ENCODE measurements at regions not wholly inside any gene's neighbourhood (a gene's known extent, or its start where the extent isn't known, plus 50 kb on each side); places are given as distances from the start of the nearest gene placed in this dataset.
A peak's percentile ranks its signal among the peaks of the same experiment; 100 is the strongest.

DNA sequence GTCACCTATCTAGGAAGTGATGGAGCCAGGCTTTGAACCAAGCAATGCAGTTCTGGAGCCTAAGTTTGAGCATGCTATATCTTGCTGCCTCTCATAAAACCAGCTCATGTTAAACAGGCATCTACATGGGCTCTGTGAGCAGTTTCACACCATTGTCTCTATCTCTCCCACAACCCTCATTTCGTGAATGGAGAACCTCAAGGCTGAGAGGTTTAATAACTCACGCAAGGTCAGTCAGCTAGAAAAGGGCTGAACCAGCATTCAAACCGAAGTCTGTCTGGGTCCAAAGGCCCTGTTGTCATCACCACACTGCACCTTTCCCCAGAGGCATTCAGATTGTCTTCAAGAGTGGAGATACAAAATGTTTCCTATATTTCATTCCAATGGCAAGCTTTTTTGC is 369.2 kb downstream of the MID1IP1 start:
- DNase-seq (ENCODE audit: low spot score): no peak

DNA sequence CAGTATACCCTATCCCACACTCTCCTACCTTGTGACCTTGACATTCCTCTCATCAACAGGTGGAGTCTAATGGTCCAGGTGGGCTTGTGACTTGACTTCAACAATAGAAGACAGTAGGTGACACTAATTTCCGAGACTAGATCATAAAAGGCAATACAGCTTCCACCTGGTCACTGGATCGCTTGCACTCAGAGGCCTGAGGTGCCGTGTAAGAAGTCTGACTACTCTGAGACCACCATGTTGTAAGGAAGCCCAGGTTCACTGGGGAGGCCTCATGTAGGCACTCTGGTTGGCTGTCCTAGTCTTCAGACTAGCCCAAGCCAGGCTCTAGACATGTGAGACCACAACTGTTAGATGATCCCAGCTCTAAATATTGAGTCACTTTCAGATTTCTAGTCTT is 370.4 kb downstream of the MID1IP1 start:
- no peak for DNase-seq (ENCODE audit: low spot score)

DNA sequence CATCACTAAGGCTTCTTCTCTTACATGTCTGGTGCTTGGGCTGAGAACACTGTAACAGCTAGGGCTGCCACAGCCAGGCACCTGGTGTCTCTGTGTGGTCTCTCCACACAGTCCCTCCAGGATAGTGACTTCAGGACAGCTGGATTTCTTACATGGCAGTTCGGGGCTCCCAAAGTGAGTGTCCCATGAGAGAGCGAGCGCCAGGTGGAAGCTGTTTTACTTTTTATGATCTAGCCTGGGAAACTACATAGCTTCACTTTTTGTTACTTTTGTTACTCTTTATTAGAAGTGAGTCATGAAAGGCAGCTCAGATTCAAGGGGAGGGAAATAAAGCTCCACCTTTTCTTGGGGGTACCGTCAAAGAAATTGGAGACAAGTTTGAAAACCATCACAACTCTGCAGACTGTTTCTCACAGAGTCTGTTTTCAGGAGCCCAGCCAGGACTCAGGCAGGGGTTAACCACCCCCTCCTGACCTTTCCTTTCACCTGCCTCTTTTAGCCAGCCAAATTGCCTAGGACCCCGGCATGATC is 373.0 kb downstream of the MID1IP1 start:
- DNase-seq (ENCODE audit: low spot score): no peak

DNA sequence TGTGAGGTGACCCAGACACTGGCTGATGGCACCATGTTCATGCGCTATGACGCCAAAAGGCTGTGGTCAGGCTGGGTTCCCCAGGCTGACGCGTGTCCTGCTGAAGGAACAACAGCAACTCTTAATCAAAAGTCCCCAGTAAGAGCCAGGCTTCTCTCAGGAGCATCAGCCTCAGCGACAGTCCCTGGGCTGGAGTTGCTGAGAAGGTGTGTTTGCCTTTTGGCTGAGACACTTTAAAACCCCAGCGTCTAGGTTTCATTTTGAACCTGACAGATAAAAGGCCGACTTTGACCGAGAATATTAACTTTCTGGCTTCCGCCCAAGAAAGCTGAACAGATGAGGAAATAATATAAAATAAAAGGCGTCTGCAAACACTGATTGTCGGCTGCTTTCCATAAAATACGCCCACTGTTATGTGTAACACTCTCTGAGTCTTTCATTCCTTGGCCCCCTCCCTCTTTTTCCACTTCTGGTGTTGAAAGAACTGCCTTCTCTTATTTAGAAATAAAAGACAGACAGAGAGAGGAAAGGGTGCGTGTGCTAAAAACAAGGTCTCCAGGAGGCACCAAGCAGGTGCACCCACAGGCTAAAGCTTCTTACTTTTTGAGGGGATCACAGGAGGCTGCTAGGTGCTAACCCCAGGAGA is 373.6 kb downstream of the MID1IP1 start:
- DNase-seq (ENCODE audit: low spot score): no peak

DNA sequence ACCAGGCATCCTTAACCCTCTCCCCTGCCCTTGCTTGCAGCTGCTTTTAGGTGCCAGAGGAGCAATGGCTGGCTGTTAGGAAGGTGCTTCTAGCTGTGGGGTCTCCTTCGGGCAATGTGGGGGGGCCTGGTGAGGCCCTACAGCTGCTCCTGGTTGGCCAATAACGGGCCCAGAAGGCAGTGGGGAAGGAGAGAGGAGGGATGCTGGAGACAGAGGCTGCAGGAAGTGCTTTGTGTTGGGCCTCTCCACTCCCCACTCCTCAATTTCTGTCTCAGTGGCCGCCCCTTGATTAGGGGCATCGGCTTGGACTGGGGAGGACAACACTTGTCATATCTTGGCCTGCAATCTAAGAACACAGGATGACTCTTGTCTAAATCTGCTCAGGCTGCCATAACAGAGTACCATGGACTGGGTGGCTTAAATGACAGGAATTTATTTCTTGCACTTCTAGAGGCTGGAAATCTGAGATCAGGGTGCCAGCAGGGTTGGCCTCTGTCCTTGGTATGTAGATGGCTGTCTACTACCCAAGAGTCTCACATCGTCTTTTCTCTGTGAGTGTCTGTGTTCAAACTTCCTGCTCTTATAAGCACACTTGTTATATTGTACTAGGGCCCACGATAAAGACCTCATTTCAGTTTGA is 374.3 kb downstream of the MID1IP1 start:
- no peak for DNase-seq (ENCODE audit: low spot score)

DNA sequence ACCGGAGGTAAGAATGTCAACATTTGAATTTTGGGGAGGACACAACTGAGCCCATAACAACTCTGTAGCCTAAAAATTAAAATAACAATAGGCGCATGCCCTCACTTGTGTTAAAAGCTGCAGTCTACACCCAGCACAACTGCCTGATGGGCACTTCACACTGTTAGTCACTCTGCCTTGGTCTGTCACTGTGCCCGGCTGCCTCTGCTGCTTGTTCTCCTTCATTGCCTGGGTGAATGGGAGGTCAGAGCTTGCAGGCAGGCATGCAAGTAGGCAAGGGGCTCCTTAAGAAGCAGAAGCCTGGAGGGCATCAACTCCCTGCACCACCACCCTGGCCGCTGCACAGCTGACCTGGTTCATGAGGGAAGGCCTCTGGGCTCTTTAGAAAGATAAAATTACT is 374.8 kb downstream of the MID1IP1 start:
- no peak for DNase-seq (ENCODE audit: low spot score)

DNA sequence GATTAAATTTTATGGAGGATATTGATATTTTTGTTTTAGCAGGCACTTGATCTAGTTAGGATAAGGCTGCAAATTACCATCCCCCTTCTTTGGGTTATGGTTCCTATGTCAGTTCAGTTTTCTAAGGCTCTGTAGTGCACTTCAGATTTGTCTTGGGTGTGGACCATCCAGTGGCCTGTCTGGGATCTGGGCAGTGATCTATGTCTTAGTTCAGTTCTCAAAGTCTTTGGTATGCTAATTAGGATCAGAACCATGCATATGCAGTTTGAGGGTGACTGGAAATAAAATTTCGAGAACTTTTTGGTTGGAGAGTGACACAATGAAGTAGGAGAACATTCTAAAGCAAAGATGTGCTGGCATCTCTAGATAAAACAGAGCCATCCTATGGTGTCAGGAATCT is 388.2 kb downstream of the MID1IP1 start:
- no peak for DNase-seq (ENCODE audit: low spot score)

DNA sequence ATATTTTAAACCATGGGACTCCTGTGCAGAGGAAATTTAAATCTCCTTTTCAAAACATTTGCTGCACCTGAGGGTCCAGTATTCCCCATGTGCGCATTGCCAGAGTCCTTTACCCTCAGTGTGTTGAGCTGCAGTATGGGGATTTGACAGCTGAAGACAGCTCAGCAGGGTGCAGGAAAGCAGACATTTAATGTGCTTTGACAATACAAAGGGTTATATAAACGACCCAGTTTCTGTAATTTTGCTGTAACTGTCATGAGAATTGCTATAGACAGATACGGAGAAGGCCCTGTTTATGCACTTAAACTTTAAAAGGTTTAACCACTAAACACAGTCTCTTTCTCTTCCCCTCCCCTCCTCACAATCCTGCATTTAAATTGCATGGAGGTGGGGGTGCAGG is 393.4 kb downstream of the MID1IP1 start:
- no peak for DNase-seq (ENCODE audit: low spot score)

DNA sequence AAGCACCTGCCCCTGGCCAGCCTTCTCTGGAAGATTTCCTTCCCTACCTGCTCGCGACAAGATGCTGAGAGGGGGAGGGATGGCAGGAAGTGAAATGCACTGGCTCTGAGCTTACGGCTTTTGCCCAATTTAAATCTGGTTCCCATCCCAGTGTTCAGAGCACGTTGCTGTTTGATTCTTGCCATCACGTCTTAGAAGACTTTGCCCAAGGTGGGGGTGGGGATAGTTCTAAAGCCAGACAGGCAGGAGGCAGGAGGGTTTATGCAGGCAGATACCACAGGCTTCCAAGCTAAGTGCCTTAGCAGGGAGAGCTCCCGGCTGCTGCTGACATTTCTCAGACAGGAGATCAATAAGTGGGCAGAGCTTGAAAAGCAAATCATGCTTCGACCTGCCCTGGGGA is 393.9 kb downstream of the MID1IP1 start:
- DNase-seq (ENCODE audit: low spot score): no peak

DNA sequence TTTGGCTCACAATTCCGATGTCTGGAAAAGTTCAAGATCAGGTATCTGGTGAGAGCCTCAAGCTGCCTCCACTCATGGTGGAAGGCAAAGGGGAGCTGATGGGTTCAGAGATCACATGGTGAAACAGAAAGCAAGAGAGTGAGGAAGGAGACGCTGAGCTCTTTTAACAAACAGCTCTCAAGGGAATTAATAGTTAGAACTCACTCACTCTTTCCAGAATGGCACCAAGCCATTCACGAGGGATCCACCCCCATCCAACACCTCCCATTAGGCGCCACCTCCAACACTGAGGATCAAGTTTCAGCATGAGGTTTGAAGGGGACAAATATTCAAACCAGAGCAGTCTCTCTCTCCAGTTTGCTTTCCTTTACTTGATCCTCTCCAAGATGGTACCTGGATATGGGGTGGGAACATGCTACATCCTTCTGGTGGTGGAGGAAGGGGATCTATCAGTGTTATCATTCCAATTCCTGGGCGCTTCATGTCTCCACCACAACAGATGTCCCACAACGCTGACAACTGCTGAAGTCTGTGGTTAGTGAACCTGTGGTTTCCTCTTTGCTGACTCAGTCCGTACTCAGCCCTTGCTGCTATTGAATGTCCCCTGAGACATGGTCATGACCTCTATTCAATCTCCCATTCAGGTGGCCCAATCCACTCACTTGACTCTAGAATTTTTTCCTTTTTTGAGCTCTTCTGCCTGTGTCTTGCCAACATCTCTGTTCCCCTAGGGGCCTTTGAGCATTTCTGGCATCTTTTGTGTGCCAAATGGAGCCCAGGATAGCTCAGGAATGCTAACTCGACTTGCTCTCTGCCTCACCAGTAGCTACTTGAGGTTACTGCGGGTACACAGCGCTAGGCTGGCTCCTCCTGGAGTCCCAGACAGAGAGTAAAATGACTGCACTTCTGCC is 395.2 kb downstream of the MID1IP1 start:
- DNase-seq (ENCODE audit: low spot score): peak; percentile 63

DNA sequence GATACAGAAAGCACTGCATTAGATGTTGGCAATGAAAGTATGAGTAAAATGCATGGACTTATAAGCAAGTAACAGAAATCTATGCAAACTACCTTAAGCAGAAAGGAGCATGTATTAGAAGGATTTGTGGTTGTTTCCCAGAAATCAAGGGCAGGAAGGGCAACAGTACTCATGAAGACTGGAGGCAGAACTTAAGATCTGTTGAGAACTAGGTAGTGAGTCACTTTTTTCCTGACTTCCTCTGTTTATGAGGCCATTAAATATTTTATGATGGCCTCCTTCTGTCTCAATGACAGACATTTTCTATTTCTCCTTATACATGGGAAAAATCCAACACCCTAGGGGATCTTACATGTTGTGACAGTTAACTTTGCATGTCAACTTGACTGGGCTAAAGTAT is 398.2 kb downstream of the MID1IP1 start:
- DNase-seq (ENCODE audit: low spot score): no peak

DNA sequence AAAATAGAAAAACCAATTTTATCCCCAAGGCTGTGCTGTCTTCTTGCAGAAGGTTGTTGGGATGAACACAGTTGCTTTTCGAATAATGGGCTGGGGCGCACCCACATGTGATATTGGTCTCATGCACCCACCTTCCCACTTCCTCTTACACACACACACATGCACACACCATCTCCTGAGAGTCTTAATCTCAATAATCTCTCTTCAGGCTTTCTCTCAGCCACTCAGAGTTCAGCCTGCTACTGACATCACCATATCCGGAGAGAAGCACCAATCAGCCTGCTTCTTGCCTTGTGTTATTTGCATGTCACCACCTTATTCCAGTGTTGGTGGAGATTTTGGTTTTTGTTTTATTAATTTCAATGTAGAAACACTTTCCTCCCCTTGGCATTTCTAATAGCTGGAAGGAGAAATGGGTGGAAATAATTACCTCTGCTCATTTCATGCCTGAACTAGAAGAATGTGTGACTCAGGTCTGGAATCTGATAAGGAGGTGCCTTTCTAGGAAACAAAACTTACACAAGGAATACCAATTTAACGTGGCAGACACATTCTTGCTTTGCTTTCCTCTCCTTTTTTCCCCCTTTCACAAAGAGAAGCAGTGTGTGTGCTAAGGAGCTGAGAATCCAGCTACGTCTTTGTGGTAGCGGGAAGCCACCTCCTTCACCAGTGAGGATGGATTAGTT is 400.2 kb downstream of the MID1IP1 start:
- no peak for DNase-seq (ENCODE audit: low spot score)

DNA sequence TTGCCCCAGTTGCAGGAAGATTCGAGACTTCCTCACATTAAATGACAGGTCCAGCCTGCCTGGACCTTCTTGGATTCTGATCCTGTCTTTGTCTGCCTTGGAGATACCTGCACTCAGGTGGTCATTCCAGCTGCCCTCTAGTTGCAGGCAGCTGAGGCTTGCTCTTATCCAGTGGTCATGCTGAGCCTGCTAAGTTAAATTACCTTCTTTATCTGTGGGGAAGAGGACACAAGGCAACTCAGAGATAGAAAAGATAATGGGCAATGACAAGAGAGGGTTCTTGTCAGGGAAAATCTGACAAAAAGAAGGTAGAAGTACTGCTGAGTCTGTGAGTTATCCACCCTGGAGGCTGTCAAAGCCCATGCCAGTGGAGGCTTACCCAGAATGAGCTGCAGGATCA is 401.4 kb downstream of the MID1IP1 start:
- no peak for DNase-seq (ENCODE audit: low spot score)

DNA sequence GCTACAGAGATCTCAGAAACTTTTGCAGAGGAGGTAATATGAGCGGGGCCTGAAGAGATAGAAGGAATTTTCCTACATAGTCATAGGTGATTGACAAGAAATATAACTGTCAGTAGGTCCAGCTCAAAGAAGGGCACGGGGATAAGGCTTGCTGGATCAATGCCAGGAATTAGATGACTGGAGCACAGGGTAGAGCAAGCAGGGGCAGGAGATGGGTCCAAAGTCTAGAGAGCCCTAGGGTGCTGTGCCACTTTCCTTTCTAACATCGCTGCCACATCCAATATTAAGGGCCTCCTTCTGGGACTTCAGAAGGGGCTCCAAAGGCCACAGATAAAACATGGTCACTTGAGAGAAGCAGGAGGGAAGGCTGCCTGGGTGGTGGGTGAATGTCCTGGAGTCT is 402.2 kb downstream of the MID1IP1 start:
- DNase-seq (ENCODE audit: low spot score): no peak

DNA sequence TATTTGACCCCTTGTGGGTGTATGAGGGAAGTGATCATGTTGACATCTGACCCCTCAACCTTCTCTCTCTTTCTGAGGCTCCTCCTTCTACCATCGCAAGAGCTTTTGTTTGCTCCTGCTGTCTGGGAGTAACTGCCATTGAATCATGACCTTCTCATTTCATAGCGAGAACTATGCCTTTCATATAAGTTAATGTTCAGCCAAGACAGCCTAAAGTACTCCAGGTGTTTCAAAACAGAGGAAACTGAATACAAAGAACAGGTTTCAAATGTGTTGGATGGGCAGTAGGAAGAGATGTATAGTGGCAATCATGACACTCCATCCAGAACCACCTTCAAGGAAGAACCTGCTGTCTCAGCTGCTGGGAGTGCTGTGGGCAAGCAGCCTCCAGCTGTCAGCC is 403.1 kb downstream of the MID1IP1 start:
- no peak for DNase-seq (ENCODE audit: low spot score)

DNA sequence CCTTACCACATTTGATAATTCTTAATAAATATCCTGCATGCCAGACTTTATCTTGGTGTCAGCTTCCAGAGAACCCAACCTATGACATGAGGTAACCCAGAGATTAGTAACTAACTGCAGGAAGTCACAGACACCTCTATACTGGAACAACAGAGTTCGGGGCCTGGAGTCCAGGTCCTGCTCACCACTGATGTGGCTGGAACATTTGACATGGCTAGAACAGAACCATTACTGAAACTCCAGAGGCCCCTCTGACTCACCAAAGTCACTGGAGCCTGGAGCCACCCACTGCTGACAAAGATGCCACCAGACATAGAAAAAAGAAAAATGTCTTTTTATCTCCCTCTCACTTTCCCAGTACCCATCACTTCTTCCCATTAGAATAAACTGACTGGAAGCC is 403.7 kb downstream of the MID1IP1 start:
- no peak for DNase-seq (ENCODE audit: low spot score)

DNA sequence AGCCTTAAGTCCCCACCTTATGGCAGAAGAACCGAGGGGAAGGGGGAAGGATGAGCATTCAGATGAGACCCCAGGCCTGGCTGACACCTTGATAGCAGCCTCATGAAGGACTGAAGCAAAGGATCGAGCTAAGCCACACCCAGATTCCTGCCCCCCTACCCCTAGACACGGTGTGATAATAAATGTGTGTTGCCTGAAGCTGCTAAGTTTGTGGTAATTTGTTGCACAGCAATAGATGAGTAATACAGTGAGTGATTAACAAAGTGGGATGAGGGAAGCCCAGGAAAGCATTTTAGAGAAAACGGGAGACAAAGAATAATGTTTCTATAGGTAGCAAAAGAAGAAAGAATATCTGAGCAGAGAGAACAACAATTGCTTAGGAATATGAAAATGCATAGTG is 404.2 kb downstream of the MID1IP1 start:
- no peak for DNase-seq (ENCODE audit: low spot score)

DNA sequence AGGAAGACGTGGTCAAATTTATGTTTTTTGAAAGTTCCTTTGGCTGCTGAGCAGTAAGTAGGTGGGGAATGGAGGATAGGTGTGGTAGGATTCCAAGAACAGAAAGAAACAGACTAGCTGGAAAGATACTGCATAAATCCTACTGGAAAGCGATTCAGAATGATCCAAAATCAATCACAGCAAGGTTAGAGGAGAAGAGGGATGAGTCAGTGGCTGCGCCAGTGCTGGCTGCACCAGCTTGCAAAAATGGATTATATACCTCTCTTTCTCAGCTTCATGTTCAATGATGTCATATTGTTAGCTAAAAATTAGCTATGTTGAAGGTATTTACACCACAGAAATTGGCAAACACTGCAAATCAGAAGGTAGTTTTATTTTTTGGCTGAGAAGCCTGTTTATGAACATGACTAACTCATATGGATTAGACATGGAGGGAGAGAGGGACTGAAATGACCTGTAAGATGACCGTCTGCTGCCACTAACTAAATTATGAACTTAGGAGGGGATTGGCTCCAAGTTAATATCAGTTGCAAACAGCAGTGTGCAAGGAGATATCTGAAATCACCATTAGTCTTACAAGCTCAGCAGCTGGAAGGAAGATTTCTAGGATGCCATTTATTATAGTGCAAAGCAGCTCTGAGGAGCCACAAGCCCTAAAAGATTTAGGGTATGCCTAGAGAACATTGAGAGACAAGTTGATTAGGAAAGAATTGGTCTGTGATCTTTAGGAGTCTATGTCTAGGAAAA is 405.3 kb downstream of the MID1IP1 start:
- DNase-seq (ENCODE audit: low spot score): no peak

DNA sequence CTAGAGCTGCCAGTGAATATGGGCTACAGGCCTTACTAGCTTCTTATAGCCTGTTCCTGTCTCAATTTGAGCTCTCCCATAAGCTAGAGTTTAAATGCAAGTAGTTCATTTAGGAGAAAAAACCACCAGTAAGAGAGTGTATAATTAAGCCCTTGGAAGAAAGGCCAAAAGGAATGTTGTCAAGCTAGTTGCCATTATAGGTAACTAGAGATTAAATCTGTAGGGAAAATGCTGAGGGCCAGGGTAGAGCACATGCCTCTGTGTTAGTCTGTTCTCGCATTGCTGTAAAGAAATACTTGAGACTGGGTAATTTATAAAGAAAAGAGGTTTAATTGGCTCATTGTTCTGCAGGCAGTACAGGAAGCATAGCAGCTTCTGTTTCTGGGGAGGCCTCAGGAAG is 410.2 kb downstream of the MID1IP1 start:
- no peak for DNase-seq (ENCODE audit: low spot score)

DNA sequence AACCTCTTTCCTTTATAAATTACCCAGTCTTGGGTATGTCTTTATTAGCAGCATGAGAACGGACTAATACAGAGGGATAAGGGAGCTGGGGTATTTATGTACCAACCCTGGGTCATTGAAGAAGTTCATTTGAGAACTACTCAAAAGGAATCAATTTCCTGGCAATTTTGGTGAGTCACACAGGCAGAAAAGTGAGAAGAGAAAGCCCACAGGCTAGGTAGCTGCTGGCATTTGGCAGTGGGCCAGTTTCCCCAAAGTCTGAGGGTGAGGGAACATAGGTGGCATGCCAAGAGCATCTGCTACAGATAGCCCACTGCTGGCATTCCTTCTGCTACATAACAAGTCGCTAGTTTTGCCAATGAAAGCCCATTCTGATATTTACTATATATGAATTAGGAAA is 411.2 kb downstream of the MID1IP1 start:
- DNase-seq (ENCODE audit: low spot score): no peak

DNA sequence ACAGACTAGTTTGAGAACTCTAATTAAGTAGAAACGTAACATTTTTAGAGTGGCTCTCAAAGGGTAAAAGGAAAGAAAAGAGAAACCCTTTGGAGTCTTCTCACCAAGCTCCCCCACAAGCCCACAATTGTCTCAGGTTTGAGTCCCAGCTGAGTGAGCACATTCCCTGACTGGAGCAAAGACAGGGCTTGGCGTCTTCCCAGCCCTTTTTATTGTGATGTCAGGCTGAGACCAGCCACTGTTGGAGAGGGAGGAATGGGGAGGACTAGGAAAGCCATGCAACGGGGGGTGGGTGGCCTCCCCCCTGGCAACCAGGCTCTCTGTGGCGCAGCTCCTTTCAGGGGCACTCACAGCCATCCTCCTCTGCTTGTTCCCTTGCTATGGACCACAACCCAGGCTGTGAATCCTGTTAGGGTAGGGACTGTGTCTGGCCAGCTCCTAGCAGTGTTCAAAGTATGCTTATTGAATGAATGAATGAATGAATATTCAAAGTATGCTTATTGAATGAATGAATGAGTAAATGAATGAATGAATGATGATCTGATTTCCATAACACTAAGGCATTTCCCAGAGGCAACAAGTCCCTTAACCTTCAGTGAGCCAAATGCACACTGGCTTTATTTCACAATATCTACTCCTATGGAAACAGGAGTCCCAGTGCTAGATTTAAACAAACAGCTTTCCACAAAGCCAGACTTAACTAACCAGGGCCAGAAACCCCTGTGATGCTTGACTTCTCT is 413.3 kb downstream of the MID1IP1 start:
- no peak for DNase-seq (ENCODE audit: low spot score)
